DND-41 (cell line): ENCODE measurements at regions not wholly inside any gene's neighbourhood (a gene's known extent, or its start where the extent isn't known, plus 50 kb on each side); places are given as distances from the start of the nearest gene placed in this dataset.

Experiments used
- ATAC-seq: fragments of 200-7000 bp; cut with Tn5 transposase; 3 replicates; pipeline ENCODE4 v1.9.1; 2021; ENCODE audit warnings: low read depth; ENCODE audit not compliant: insufficient read depth
- DNase-seq: peaks from one replicate; pipeline ENCODE4 v3.0.0-alpha.2; 2020
- H2AFZ ChIP-seq: 2 replicates; pipeline ENCODE4 v1.6.0; 2012; ENCODE audit warnings: low read depth, low read length
- H3K27ac ChIP-seq: 2 replicates; pipeline ENCODE4 v1.5.1; 2012; ENCODE audit warnings: low read length, inconsistent platforms
- H3K27me3 ChIP-seq: fragments of 200-600 bp; sonication (generic); 2 replicates; pipeline ENCODE4 v1.6.0; 2012; ENCODE audit warnings: low read length, mild to moderate bottlenecking, inconsistent platforms; ENCODE audit not compliant: insufficient read depth, poor library complexity
- H3K36me3 ChIP-seq: 2 replicates; pipeline ENCODE4 v1.5.1; 2012; ENCODE audit warnings: low read length, inconsistent platforms; ENCODE audit not compliant: insufficient read depth
- H3K4me1 ChIP-seq: 2 replicates; pipeline ENCODE4 v1.5.1; 2012; ENCODE audit warnings: mild to moderate bottlenecking, low read length; ENCODE audit not compliant: insufficient read depth
- H3K4me2 ChIP-seq: 2 replicates; pipeline ENCODE4 v1.6.0; 2012; ENCODE audit warnings: mild to moderate bottlenecking, moderate library complexity, low read length, inconsistent platforms; ENCODE audit not compliant: insufficient read depth
- H3K4me3 ChIP-seq, 2 experiments: fragments of 200-600 bp in 1 of 2; shearing (Covaris generic) in 1 of 2; 2 replicates each; pipeline ENCODE4 v1.5.1; 2012 to 2016; ENCODE audit warnings: inconsistent platforms in 2 of 2, low read length in 2 of 2, mild to moderate bottlenecking in 2 of 2, low read depth in 1 of 2, moderate library complexity in 1 of 2
- H3K79me2 ChIP-seq: 2 replicates; pipeline ENCODE4 v1.6.0; 2012; ENCODE audit warnings: low read length, inconsistent platforms; ENCODE audit not compliant: insufficient read depth
- H3K9ac ChIP-seq: 2 replicates; pipeline ENCODE4 v1.6.0; 2012; ENCODE audit warnings: low read depth, mild to moderate bottlenecking, inconsistent platforms, low read length, moderate library complexity
- H3K9me3 ChIP-seq: 2 replicates; pipeline ENCODE4 v1.5.1; 2012; ENCODE audit warnings: low read length, moderate library complexity, mild to moderate bottlenecking, inconsistent platforms; ENCODE audit not compliant: insufficient read depth, severe bottlenecking
- H4K20me1 ChIP-seq: 2 replicates; pipeline ENCODE4 v1.6.0; 2012; ENCODE audit warnings: low read length; ENCODE audit not compliant: insufficient read depth
- CTCF ChIP-seq: IDR thresholded peaks from 2 replicates; pipeline ENCODE4 v1.5.1; 2012; ENCODE audit warnings: borderline replicate concordance, low read length, moderate library complexity, mild to moderate bottlenecking; ENCODE audit not compliant: poor library complexity, severe bottlenecking; ENCODE audit errors: extremely low read depth
- EZH2 ChIP-seq: IDR thresholded peaks from 3 replicates; pipeline ENCODE4 v1.6.1; 2012; ENCODE audit warnings: borderline replicate concordance, low read depth, mild to moderate bottlenecking, moderate library complexity, low read length, inconsistent platforms; ENCODE audit not compliant: severe bottlenecking

- Histone ChIP-seq H3K4me2 (no peak overlapping the region), H3K9ac (no peak overlapping the region), H3K4me3 (no peak overlapping the region), H3K9me3 (no peaks in the 10 kb centered on the region), H2AFZ (no peak overlapping the region), H3K4me1 (no peaks in the 10 kb centered on the region), H3K36me3 (no peaks in the 10 kb centered on the region), H4K20me1 (no peaks in the 10 kb centered on the region), H3K27me3 (no peaks in the 10 kb centered on the region), H3K27ac (no peak overlapping the region), H3K79me2 (no peaks in the 10 kb centered on the region)
- DNase-seq (no peak), ATAC-seq (no peak)
- TF ChIP-seq EZH2 (no peak), CTCF (no peak)
Measured at GRCh38 chr22:47563406-47564157, 801.1 kb downstream of the TBC1D22A start.

GRCh38 chr22:47561766-47562165, 799.3 kb downstream of the TBC1D22A start:
- TF ChIP-seq EZH2, result no peak
- no peak for TF ChIP-seq CTCF
- H3K9me3 ChIP-seq, result no peaks in the 10 kb centered on the region
- no peak overlapping the region for H2AFZ ChIP-seq
- no peak overlapping the region for H3K4me3 ChIP-seq
- H3K4me2 ChIP-seq, result no peak overlapping the region
- no peak overlapping the region for H3K9ac ChIP-seq
- H3K4me1 ChIP-seq, result no peaks in the 10 kb centered on the region
- H3K79me2 ChIP-seq, result no peaks in the 10 kb centered on the region
- ATAC-seq (no peak), DNase-seq (no peak)
- no peak overlapping the region for H3K27ac ChIP-seq
- H3K27me3 ChIP-seq, result no peaks in the 10 kb centered on the region
- H3K36me3 ChIP-seq, result no peaks in the 10 kb centered on the region
- no peaks in the 10 kb centered on the region for H4K20me1 ChIP-seq

GRCh38 chr22:47561115-47561675, 798.7 kb downstream of the TBC1D22A start:
- no peaks in the 10 kb centered on the region for H3K9me3 ChIP-seq
- no peak overlapping the region for H3K4me2 ChIP-seq

More at GRCh38 chr22:47561115-47561675, 798.7 kb downstream of the TBC1D22A start:
- no peak overlapping the region for H3K9ac ChIP-seq
- no peak overlapping the region for H2AFZ ChIP-seq
- H3K27me3 ChIP-seq, result no peaks in the 10 kb centered on the region
- H4K20me1 ChIP-seq, result no peaks in the 10 kb centered on the region
- no peak for TF ChIP-seq EZH2
- TF ChIP-seq CTCF, result no peak
- H3K4me3 ChIP-seq, result no peak overlapping the region
- DNase-seq (no peak), ATAC-seq (no peak)
- no peaks in the 10 kb centered on the region for H3K4me1 ChIP-seq
- no peaks in the 10 kb centered on the region for H3K36me3 ChIP-seq
- H3K27ac ChIP-seq, result no peak overlapping the region
- no peaks in the 10 kb centered on the region for H3K79me2 ChIP-seq
